Breast epithelium (tissue), 3 donors: ENCODE measurements at regions not wholly inside any gene's neighbourhood (a gene's known extent, or its start where the extent isn't known, plus 50 kb on each side); places are given as distances from the start of the nearest gene placed in this dataset.

Experiments used
- POLR2A ChIP-seq: fragments of 450-650 bp; IDR thresholded peaks from one replicate; pipeline ENCODE4 v1.6.1; 2016; ENCODE audit warnings: antibody characterized with exemption, mild to moderate bottlenecking, moderate library complexity
- TF ChIP-seq, protein P1 (sequence below), 3 donors: fragments of 450-650 bp; IDR thresholded peaks; one replicate each; pipeline ENCODE4 v1.5.1; 2016 to 2017; ENCODE audit warnings: antibody characterized with exemption in 3 of 3, mild to moderate bottlenecking in 3 of 3, moderate library complexity in 3 of 3

- TF ChIP-seq, protein P1, sequence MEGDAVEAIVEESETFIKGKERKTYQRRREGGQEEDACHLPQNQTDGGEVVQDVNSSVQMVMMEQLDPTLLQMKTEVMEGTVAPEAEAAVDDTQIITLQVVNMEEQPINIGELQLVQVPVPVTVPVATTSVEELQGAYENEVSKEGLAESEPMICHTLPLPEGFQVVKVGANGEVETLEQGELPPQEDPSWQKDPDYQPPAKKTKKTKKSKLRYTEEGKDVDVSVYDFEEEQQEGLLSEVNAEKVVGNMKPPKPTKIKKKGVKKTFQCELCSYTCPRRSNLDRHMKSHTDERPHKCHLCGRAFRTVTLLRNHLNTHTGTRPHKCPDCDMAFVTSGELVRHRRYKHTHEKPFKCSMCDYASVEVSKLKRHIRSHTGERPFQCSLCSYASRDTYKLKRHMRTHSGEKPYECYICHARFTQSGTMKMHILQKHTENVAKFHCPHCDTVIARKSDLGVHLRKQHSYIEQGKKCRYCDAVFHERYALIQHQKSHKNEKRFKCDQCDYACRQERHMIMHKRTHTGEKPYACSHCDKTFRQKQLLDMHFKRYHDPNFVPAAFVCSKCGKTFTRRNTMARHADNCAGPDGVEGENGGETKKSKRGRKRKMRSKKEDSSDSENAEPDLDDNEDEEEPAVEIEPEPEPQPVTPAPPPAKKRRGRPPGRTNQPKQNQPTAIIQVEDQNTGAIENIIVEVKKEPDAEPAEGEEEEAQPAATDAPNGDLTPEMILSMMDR (IDR thresholded peaks at IDR 0.05) = no peak
- no peak for TF ChIP-seq POLR2A
Observed at GRCh38 chr10:111455776-111456426, 379.1 kb downstream of the ADRA2A start.
